NCI-H82 treated with DMSO at 0.1 percent for 48 hours (cell line): ENCODE measurements at regions not wholly inside any gene's neighbourhood (a gene's known extent, or its start where the extent isn't known, plus 50 kb on each side); places are given as distances from the start of the nearest gene placed in this dataset.
A peak's percentile ranks its signal among the peaks of the same experiment; 100 is the strongest.
"Not testable (repeated sequence)": the region's sequence is repeated elsewhere in the genome, so short reads cannot be mapped to it uniquely, and the experiment has no call there.

Experiments used
- DNase-seq: peaks from one replicate; lab custom pipeline; 2025; ENCODE audit not compliant: unreplicated experiment; lab: John Stamatoyannopoulos, UW

GRCh38 chr5:50583621-50584020 lies 82.8 kb upstream of the PARP8 start:
- peak; percentile 30 for DNase-seq

GRCh38 chr5:50588471-50588870 lies 78.0 kb upstream of the PARP8 start:
- DNase-seq, result not testable (repeated sequence)

- not testable (repeated sequence) for DNase-seq
These were observed 75.8 kb upstream of the PARP8 start for GRCh38 chr5:50590444-50591189.

GRCh38 chr5:50591338-50591737 lies 75.1 kb upstream of the PARP8 start:
- DNase-seq, result not testable (repeated sequence)

- DNase-seq, result no peak
These were observed 72.8 kb upstream of the PARP8 start for GRCh38 chr5:50593681-50594080.

- DNase-seq, result no peak
These were observed 71.2 kb upstream of the PARP8 start for GRCh38 chr5:50595199-50595598.

GRCh38 chr5:50601576-50601975 lies 64.9 kb upstream of the PARP8 start:
- not testable (repeated sequence) for DNase-seq

GRCh38 chr5:50606179-50606578 lies 60.3 kb upstream of the PARP8 start:
- no peak for DNase-seq

GRCh38 chr5:50607456-50607855 lies 59.0 kb upstream of the PARP8 start:
- not testable (repeated sequence) for DNase-seq

- DNase-seq, result not testable (repeated sequence)
These were observed 58.3 kb upstream of the PARP8 start for GRCh38 chr5:50607953-50608705.

GRCh38 chr5:50613057-50613456 lies 53.4 kb upstream of the PARP8 start:
- not testable (repeated sequence) for DNase-seq
